ENCODE measurements at regions not wholly inside any gene's neighbourhood (a gene's known extent, or its start where the extent isn't known, plus 50 kb on each side); places are given as distances from the start of the nearest gene placed in this dataset.

DNA sequence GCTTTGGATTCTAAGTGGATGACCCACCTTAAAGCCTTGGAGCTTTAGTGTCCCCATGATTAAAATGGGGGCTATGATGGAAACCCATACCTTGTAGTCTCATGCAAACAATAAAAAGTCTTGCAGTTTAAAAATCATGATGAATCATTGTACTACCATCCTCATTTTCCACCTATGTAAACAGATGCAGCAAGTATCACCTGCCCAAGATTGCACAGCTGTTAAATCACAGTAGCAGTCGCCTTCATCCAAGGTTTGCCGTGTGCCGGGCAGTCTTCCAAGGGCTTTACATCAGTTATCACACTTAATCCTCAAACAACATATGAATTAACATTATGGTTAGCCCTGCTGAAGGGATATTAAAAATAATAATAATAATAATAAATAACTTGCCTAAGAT is 210.3 kb downstream of the FOXA2 start:
- WGBS, 2 experiments, result 99 to 100% methylated on average over 3 of the region's 3 CpGs
- H3K4me1 ChIP-seq (ENCODE audit: control insufficient read depth, insufficient read depth, low read length), result no peaks in the 10 kb centered on the region

DNA sequence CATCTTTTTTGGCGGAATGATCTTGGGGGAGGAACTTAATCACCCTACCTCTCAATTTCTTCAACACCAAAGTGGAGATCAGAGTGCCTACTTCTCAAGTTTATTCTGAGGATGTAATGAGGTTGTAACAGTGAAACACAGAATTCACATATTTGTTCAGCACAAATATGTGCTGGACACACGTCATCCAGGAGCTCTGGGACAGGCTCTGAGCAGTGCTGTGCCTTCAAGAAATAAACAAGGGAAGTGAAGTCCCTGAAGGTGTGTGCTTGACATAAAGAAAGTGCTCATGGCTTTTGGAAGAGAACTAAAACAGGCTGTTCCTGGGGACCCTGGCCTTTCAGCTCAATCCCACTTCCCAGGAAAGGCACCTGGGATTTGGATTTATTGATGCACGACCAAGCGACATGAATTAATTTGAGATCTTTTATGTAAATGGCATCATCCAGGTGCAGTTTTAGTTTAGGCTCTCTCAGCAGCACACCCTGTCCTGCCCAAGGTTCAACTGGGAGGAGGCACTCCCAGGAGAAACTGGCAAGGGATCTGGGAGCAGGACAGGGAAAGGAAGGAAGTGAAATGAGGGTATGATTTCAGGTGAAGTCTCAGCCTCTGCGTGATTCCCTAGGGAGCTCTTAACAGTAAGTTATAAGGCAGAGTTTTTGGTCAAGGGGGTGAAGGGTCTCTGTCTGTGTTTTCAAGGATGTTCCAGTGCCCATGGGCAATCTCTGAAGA is 211.0 kb downstream of the FOXA2 start:
- Histone ChIP-seq H3K4me3 (ENCODE audit: insufficient read depth, low read depth, low read length) (no peak overlapping the region), H3K27ac (ENCODE audit: insufficient read depth, low read depth, low read length, poor library complexity, severe bottlenecking) (no peak overlapping the region), H3K4me1 (ENCODE audit: control insufficient read depth, insufficient read depth, low read length) (no peaks in the 10 kb centered on the region), H3K9me3 (ENCODE audit: control insufficient read depth, low read length) (no peaks in the 10 kb centered on the region), H3K27me3 (ENCODE audit: control insufficient read depth, insufficient read depth, low read length, poor library complexity, severe bottlenecking) (no peaks in the 10 kb centered on the region), H3K36me3 (ENCODE audit: control insufficient read depth, insufficient read depth, low read length) (no peaks in the 10 kb centered on the region)
- WGBS, 2 experiments, result 93 to 98% methylated on average over 4 to 5 of the region's 5 CpGs

More for the DNA sequence above, 210.3 kb downstream of the FOXA2 start:
- Histone ChIP-seq H3K27ac (ENCODE audit: insufficient read depth, low read depth, low read length, poor library complexity, severe bottlenecking) (no peak overlapping the region), H3K4me3 (ENCODE audit: insufficient read depth, low read depth, low read length) (no peak overlapping the region), H3K36me3 (ENCODE audit: control insufficient read depth, insufficient read depth, low read length) (no peaks in the 10 kb centered on the region), H3K9me3 (ENCODE audit: control insufficient read depth, low read length) (no peaks in the 10 kb centered on the region), H3K27me3 (ENCODE audit: control insufficient read depth, insufficient read depth, low read length, poor library complexity, severe bottlenecking) (no peaks in the 10 kb centered on the region)

DNA sequence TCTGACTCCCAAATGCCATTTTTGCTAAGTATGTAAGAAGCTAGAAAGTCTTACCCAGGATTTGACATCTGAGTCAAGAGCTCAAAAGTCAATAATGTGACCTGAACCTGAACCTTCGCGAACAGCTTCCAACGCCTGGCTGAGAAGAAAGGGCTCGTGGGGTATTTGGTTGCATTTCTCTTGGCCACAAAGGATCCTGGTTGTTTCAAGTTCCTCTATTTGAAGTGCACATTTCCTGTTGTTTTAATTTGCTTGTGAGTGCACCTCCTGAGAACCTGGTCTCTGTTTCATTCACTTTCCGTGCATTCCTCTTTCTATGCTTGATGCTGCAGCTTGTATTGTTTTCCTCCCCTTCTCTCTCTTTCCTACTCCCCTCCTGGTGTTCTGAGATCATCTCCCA is 212.5 kb downstream of the FOXA2 start:
- Histone ChIP-seq H3K9me3 (ENCODE audit: control insufficient read depth, low read length) (no peaks in the 10 kb centered on the region), H3K4me1 (ENCODE audit: control insufficient read depth, insufficient read depth, low read length) (no peaks in the 10 kb centered on the region), H3K36me3 (ENCODE audit: control insufficient read depth, insufficient read depth, low read length) (no peaks in the 10 kb centered on the region), H3K4me3 (ENCODE audit: insufficient read depth, low read depth, low read length) (no peak overlapping the region), H3K27me3 (ENCODE audit: control insufficient read depth, insufficient read depth, low read length, poor library complexity, severe bottlenecking) (no peaks in the 10 kb centered on the region), H3K27ac (ENCODE audit: insufficient read depth, low read depth, low read length, poor library complexity, severe bottlenecking) (no peak overlapping the region)
- 63 to 72% methylated on average over 5 of the region's 5 CpGs for WGBS, 2 experiments

DNA sequence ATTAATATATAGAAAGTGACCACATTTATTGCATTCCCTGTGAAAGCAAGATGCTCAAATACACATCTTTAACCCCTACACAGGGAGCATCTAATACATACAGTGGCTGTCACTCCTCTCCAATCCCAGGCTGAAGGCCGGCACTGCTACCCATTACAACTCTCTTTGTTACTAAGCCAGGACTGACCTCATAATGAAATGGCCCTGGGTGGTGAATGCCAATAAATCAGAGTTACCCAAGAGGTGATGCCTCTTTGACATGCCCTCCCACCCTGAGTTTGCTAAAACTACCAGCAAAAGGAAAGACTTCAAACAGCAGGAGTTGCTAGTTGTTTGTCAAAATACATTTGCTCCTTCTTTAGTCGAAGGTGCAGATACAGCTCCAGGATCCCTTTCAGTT is 214.2 kb downstream of the FOXA2 start:
- H3K4me3 ChIP-seq (ENCODE audit: insufficient read depth, low read depth, low read length), result no peak overlapping the region
- WGBS, 2 experiments, result 87 to 88% methylated on average over 2 of the region's 2 CpGs
- H3K36me3 ChIP-seq (ENCODE audit: control insufficient read depth, insufficient read depth, low read length), result no peaks in the 10 kb centered on the region
- no peaks in the 10 kb centered on the region for H3K4me1 ChIP-seq (ENCODE audit: control insufficient read depth, insufficient read depth, low read length)
- H3K27me3 ChIP-seq (ENCODE audit: control insufficient read depth, insufficient read depth, low read length, poor library complexity, severe bottlenecking), result no peaks in the 10 kb centered on the region
- no peak overlapping the region for H3K27ac ChIP-seq (ENCODE audit: insufficient read depth, low read depth, low read length, poor library complexity, severe bottlenecking)
- no peaks in the 10 kb centered on the region for H3K9me3 ChIP-seq (ENCODE audit: control insufficient read depth, low read length)

DNA sequence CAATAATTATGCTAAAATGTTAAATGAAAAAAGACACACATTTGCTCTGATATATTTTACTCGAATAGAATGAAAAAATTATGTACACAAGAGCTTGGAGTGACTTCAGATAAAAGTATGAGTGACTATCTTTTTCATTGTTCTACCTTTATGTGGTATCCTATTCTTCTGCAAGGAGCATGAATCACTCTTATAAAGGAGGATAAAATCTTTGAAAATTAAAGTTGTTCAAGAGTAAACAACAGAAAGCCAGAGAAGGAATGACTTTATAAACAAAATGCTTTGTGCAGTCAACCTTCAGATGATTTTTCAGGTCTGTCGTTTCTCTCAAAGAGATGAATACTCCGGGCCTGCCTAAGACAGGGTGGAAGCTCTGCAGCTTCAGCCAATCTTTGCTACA is 215.3 kb downstream of the FOXA2 start:
- Histone ChIP-seq H3K36me3 (ENCODE audit: control insufficient read depth, insufficient read depth, low read length) (no peaks in the 10 kb centered on the region), H3K27me3 (ENCODE audit: control insufficient read depth, insufficient read depth, low read length, poor library complexity, severe bottlenecking) (no peaks in the 10 kb centered on the region), H3K4me3 (ENCODE audit: insufficient read depth, low read depth, low read length) (no peak overlapping the region), H3K4me1 (ENCODE audit: control insufficient read depth, insufficient read depth, low read length) (no peaks in the 10 kb centered on the region), H3K27ac (ENCODE audit: insufficient read depth, low read depth, low read length, poor library complexity, severe bottlenecking) (no peak overlapping the region), H3K9me3 (ENCODE audit: control insufficient read depth, low read length) (no peaks in the 10 kb centered on the region)
- WGBS, 2 experiments, result 94 to 98% methylated on average over 2 of the region's 3 CpGs

DNA sequence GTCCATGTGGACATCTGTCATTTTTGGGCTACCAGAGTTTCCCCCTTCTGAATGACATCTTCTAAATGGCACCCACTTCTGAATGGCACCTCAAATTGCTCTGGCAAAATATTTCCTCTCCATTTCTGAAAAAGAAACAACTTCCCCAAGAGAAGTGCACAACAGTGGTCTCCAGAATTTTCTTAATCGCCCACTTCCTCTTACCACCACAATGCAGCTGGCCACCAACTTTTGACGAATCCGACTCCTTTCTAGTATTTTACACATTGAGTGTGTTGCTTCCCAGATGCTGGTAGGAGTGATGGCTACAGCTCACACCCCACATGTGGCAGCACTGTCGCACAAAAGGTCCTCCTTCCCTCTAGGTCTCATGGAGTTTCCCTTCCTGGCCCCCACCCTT is 216.1 kb downstream of the FOXA2 start:
- WGBS, 2 experiments, result 85 to 92% methylated on average over 4 of the region's 4 CpGs
- H3K4me1 ChIP-seq (ENCODE audit: control insufficient read depth, insufficient read depth, low read length), result no peaks in the 10 kb centered on the region
- no peaks in the 10 kb centered on the region for H3K36me3 ChIP-seq (ENCODE audit: control insufficient read depth, insufficient read depth, low read length)
- no peak overlapping the region for H3K4me3 ChIP-seq (ENCODE audit: insufficient read depth, low read depth, low read length)
- no peaks in the 10 kb centered on the region for H3K9me3 ChIP-seq (ENCODE audit: control insufficient read depth, low read length)
- H3K27ac ChIP-seq (ENCODE audit: insufficient read depth, low read depth, low read length, poor library complexity, severe bottlenecking), result no peak overlapping the region
- H3K27me3 ChIP-seq (ENCODE audit: control insufficient read depth, insufficient read depth, low read length, poor library complexity, severe bottlenecking), result no peaks in the 10 kb centered on the region

DNA sequence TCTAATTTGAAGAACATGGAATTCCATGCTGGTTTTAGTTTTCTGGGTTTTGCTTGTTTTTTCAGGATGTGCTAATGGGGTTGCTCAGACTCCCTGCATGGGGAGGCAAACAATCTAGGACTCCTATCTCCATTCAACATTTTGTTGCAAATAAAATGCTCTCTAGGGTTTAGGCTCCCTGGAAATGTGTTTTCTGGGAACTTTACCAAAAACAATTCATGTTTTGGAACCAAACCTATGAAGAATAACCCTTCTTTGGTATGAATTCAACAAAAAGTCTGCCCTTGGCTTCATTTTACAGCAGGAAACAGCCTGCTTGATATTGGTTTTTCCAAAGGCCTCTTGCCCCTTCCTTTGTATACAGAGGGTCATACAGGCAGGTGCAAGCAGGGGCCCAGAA is 217.7 kb downstream of the FOXA2 start:
- Histone ChIP-seq H3K9me3 (ENCODE audit: control insufficient read depth, low read length) (no peaks in the 10 kb centered on the region), H3K4me1 (ENCODE audit: control insufficient read depth, insufficient read depth, low read length) (no peaks in the 10 kb centered on the region), H3K4me3 (ENCODE audit: insufficient read depth, low read depth, low read length) (no peak overlapping the region), H3K27ac (ENCODE audit: insufficient read depth, low read depth, low read length, poor library complexity, severe bottlenecking) (no peak overlapping the region), H3K36me3 (ENCODE audit: control insufficient read depth, insufficient read depth, low read length) (no peaks in the 10 kb centered on the region), H3K27me3 (ENCODE audit: control insufficient read depth, insufficient read depth, low read length, poor library complexity, severe bottlenecking) (no peaks in the 10 kb centered on the region)

DNA sequence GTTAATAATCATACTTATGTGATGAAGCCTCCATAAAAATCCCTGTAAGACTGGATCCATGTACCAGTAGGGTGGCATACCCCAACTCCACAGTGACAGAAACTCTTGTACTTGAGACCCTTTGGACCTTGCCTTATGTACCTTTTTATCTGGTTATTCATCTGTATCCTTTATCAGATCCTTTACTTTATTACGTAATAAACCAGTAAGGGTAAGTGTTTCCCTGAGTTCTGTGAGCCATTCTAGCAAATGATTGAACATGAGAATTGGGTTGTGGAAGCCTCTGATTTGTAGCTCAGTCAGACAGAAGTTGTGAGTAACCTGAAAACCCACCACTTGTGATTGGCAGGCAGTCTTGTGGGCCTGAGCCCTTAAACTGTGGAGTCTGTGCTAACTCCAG is 229.7 kb downstream of the FOXA2 start:
- Histone ChIP-seq H3K4me3 (ENCODE audit: insufficient read depth, low read depth, low read length) (no peak overlapping the region), H3K9me3 (ENCODE audit: control insufficient read depth, low read length) (no peaks in the 10 kb centered on the region), H3K27me3 (ENCODE audit: control insufficient read depth, insufficient read depth, low read length, poor library complexity, severe bottlenecking) (no peaks in the 10 kb centered on the region), H3K27ac (ENCODE audit: insufficient read depth, low read depth, low read length, poor library complexity, severe bottlenecking) (no peak overlapping the region), H3K4me1 (ENCODE audit: control insufficient read depth, insufficient read depth, low read length) (no peaks in the 10 kb centered on the region), H3K36me3 (ENCODE audit: control insufficient read depth, insufficient read depth, low read length) (no peaks in the 10 kb centered on the region)
- WGBS, 2 experiments, result 86 to 100% methylated on average over 1 of the region's 1 CpG

DNA sequence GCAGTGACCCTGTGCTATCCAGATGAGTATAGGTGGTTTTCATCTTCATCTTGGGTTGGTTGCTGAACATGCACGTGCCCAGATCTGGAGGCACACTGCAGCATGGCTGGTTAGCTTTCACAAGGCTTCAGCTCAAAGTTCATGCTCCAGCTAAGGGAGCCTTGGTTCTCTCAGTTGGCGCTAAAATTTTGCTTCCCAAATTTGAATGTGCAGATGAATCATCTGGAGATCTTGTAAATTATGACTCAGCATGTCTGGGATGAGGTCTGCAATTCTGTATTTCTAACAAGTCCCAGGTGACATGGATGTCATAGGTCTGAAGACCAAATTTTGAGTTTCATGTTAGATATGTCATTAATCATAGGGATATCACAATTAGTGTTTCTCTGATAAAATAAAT is 230.8 kb downstream of the FOXA2 start:
- no peaks in the 10 kb centered on the region for H3K4me1 ChIP-seq (ENCODE audit: control insufficient read depth, insufficient read depth, low read length)

DNA sequence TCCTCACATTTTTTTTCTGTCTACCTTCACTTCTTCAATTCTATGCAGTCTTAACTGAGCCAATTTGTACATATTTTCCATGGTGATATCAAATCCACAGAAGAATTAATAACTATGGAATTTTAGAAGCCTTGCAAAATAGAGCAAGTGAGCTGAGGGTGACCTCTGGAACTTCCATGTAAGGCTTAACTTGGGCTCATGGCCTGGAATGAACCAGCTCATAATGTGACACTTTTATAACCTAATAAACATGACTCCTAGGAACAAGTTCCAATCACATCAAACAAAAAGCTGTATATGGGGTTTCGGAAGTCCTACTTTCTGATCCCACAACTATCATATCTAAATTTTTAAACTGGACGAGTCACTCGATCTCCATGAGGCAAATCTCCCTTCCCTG is 232.4 kb downstream of the FOXA2 start:
- no peaks in the 10 kb centered on the region for H3K9me3 ChIP-seq (ENCODE audit: control insufficient read depth, low read length)
- H3K27ac ChIP-seq (ENCODE audit: insufficient read depth, low read depth, low read length, poor library complexity, severe bottlenecking), result no peak overlapping the region
- no peak overlapping the region for H3K4me3 ChIP-seq (ENCODE audit: insufficient read depth, low read depth, low read length)
- H3K27me3 ChIP-seq (ENCODE audit: control insufficient read depth, insufficient read depth, low read length, poor library complexity, severe bottlenecking), result no peaks in the 10 kb centered on the region
- 90 to 93% methylated on average over 3 of the region's 3 CpGs for WGBS, 2 experiments
- no peaks in the 10 kb centered on the region for H3K36me3 ChIP-seq (ENCODE audit: control insufficient read depth, insufficient read depth, low read length)
- no peaks in the 10 kb centered on the region for H3K4me1 ChIP-seq (ENCODE audit: control insufficient read depth, insufficient read depth, low read length)

More for the DNA sequence above, 230.8 kb downstream of the FOXA2 start:
- Histone ChIP-seq H3K27ac (ENCODE audit: insufficient read depth, low read depth, low read length, poor library complexity, severe bottlenecking) (no peak overlapping the region), H3K4me3 (ENCODE audit: insufficient read depth, low read depth, low read length) (no peak overlapping the region), H3K36me3 (ENCODE audit: control insufficient read depth, insufficient read depth, low read length) (no peaks in the 10 kb centered on the region), H3K27me3 (ENCODE audit: control insufficient read depth, insufficient read depth, low read length, poor library complexity, severe bottlenecking) (no peaks in the 10 kb centered on the region), H3K9me3 (ENCODE audit: control insufficient read depth, low read length) (no peaks in the 10 kb centered on the region)
- 96 to 97% methylated on average over 2 of the region's 2 CpGs for WGBS, 2 experiments

DNA sequence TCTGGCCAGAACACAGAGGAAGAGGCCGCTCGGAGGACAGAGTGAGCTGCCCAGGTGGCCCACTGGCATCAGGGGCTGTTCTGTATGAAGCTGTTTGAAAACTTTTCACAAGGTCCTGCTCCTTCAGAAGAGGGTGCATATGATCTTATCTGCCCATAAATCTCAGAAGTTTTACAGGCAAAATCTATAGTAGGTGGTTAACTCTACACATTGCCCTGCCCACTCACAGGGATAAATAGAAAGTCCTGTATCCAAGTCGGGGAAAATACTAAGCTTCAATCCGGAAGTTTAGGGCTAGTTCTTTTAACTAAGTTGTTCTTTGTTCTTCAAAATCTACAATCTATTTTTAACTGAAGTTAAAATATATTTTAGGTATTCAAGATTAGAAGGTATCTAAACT is 233.7 kb downstream of the FOXA2 start:
- Histone ChIP-seq H3K9me3 (ENCODE audit: control insufficient read depth, low read length) (no peaks in the 10 kb centered on the region), H3K27me3 (ENCODE audit: control insufficient read depth, insufficient read depth, low read length, poor library complexity, severe bottlenecking) (no peaks in the 10 kb centered on the region), H3K4me3 (ENCODE audit: insufficient read depth, low read depth, low read length) (no peak overlapping the region), H3K27ac (ENCODE audit: insufficient read depth, low read depth, low read length, poor library complexity, severe bottlenecking) (no peak overlapping the region), H3K36me3 (ENCODE audit: control insufficient read depth, insufficient read depth, low read length) (no peaks in the 10 kb centered on the region), H3K4me1 (ENCODE audit: control insufficient read depth, insufficient read depth, low read length) (no peaks in the 10 kb centered on the region)
- 88 to 98% methylated on average over 3 to 4 of the region's 4 CpGs for WGBS, 2 experiments

Data from ectodermal cell (in vitro differentiated cells).